HG02571 (cell line): ENCODE measurements at regions not wholly inside any gene's neighbourhood (a gene's known extent, or its start where the extent isn't known, plus 50 kb on each side); places are given as distances from the start of the nearest gene placed in this dataset.
A peak's percentile ranks its signal among the peaks of the same experiment; 100 is the strongest.
"Not testable (repeated sequence)": the region's sequence is repeated elsewhere in the genome, so short reads cannot be mapped to it uniquely, and the experiment has no call there.

Source experiments
- ATAC-seq: cut with Tn5 transposase; IDR thresholded peaks from one replicate; pipeline ENCODE4 v1.9.1; 2021; ENCODE audit warnings: mild to moderate bottlenecking, moderate library complexity; ENCODE audit not compliant: unreplicated experiment

DNA sequence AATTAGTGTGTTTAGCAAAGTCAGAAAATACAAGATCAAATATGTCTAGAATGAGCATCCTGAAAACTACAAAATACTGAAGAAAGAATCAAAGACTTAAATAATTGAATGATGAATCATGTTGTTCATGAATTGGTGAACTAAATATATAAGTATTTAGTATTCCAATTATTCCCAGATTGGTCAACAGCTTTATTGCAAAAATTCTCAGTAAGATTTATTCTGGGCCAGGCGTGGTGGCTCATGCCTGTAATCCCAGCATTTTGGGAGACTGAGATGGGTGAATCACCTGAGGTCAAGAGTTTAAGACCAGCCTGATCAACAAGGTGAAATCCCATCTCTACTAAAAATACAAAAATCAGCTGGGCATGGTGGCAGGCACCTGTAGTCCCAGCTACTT lies 250.0 kb upstream of the NECTIN3 start:
- no peak for ATAC-seq

GRCh38 chr3:110822971-110823370 lies 248.6 kb upstream of the NECTIN3 start:
- ATAC-seq, result no peak

DNA sequence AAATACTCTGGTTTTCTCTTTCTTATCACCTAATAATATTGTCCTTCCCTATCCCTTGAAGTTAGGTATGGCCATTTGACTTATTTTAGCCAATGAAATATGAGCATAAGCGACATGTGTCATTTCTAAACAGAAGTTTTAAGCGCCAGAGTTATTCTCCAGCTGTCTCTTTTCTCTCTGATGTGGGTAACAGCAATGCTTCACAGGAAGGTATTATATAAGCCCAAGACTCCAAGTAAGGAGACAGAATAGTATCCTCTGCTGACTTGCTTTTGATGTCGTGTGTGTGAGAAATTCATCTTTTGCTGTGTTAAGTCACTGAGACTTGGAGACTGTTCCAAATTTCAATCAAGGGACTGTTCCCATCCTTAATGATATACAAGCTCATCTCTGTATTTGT lies 224.6 kb upstream of the NECTIN3 start:
- no peak for ATAC-seq

GRCh38 chr3:110849064-110849463 lies 222.6 kb upstream of the NECTIN3 start:
- ATAC-seq, result no peak

- no peak for ATAC-seq
Measured at GRCh38 chr3:110851736-110852135, 219.9 kb upstream of the NECTIN3 start.

- no peak for ATAC-seq
Measured at GRCh38 chr3:110855207-110855606, 216.4 kb upstream of the NECTIN3 start.

DNA sequence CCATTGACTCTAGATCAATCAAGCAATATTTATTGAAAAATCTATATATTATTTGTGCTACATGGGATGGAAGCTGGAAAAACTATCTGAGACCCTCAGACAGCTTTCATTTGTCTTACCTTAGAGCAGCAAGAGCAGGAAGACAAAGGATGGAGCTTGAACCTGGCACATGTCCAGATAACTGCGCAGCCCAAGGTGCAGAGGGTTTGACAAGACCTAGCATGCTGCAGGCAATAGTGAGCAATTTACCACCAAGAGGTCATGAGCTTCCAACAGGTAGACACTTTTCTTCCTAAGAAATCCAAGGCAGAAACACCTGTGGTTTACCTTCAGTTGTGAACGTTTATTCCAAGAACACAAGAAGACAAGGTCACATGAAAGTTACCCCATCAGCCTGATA lies 214.7 kb upstream of the NECTIN3 start:
- no peak for ATAC-seq

DNA sequence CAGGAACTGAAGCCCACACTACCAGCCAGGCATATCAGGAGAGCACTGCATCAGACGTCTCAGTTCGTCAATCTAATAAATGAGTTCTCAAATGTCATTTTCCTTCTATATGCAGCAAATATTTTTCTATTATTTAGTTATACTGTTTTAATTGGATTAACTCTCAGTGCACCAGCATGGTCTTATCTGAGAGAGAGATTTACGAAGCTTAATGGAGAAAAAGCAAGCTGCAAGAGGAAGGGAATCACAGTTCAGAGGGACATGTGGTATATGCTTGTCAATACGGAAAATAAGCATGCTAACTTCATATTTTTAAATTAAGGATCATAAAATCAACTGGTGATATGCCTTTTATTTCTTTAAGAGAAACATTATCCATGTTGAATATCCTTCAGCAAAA lies 213.1 kb upstream of the NECTIN3 start:
- ATAC-seq, result no peak

DNA sequence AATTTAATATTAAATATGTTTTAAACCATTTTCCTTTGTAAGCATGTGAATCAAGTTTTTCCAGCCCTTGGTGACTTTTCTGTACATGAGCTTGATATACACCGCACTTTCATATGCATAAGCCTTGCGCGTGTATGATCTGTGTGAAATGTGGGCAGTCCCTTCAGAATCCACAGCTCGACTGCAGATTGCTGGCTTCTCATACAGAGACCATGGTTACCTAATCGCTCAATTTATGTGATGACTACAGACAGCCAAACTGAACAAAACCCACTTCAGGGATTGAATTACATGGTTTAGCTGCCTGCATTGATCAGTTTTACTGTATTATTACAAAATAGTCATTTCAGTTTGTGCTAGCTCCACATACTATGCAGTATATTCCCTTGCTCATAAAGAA lies 212.3 kb upstream of the NECTIN3 start:
- ATAC-seq, result no peak

DNA sequence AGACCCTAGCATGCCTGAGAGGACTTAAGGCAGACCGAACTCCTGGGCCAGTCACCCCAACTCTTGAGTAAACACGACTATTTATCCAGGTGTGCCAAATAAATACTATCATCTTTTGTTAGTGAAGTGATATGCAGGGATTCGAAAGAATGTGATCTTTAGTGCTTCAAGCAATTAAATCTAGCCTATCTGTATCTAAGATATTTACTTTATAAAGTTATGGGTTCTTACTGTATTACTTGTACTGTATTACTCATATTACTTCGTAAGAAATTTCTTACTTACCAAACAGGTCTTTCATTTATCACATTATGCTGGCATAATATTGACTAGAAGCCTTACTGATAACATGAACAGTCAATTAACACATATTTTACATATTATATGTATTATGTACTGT lies 211.6 kb upstream of the NECTIN3 start:
- no peak for ATAC-seq

- no peak for ATAC-seq
Measured at GRCh38 chr3:110865934-110866333, 205.7 kb upstream of the NECTIN3 start.

- no peak for ATAC-seq
Measured at GRCh38 chr3:110868106-110868505, 203.5 kb upstream of the NECTIN3 start.

DNA sequence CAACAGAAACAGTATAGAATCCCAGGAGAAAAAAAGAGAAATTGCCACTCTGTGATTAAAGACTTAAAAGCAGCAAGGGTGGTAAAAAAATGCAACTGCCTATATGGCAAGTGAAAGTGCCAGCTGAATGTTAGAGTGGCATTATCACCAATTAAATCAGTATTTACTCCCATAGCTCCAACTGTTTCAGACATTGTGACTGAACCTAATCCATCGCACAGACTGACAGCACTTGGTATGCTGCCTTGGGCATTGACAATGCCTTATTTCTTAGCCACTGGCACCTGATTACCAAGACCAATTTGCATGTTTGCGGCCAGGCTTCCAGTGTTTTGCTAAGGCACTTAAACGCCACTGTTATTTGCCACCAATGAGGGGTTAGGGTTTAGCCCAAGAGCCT lies 201.9 kb upstream of the NECTIN3 start:
- ATAC-seq, result no peak

DNA sequence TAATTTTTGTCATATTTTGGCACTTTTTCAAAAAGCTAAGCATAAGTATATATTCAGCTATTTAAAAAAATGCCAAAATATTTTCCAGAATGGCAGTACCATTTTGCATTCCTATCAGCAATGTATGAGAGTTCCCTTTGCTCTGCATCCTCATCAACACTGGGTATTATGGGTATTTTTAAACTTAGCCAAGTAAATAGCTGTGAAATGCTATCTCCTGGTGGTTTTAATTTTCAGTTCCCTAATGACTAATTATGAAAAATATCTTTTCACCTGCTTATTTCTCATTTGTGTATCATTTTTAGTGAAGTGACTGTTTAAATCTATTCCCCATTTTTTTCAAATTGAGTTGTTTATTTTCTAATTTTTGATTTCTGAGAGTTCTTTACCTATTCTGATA lies 199.7 kb upstream of the NECTIN3 start:
- no peak for ATAC-seq

DNA sequence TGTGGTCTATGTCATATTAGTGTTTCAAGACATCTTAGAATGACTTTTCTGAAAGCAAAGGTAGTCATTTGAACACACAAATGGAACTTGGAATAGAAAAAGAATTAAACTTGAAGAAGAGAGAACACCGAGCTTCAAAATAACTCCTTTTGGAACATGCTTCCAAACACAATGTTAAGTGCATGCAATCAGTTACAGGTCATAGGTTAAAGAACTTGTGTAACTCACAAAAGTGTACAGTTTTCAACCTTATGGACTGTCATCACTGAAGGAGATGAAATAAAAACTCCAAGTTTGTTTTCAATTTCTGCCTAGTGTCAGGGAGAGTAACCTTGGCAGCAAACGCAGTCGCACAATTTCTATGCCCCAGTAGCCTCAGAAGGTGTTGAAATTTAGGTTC lies 192.9 kb upstream of the NECTIN3 start:
- no peak for ATAC-seq

DNA sequence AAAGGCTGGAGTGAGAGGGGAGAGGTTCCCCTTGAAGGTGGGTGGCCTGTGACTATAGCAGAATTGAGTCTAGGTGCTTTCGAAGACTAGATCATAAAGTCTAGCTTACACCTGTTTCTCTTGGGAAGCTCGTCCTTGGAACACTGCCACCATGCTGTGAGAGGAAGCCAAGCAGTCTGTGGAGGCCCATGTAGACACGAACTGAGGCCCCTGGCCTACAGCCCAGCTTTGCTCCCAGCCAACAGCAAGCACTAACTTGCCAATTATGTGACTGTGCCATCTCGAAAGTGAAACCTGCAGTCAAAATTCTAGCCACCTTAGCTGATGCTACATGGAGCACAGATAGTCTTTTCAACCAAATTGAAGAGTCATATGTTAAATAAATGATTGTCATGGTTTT lies 190.5 kb upstream of the NECTIN3 start:
- ATAC-seq, result peak; percentile 86

DNA sequence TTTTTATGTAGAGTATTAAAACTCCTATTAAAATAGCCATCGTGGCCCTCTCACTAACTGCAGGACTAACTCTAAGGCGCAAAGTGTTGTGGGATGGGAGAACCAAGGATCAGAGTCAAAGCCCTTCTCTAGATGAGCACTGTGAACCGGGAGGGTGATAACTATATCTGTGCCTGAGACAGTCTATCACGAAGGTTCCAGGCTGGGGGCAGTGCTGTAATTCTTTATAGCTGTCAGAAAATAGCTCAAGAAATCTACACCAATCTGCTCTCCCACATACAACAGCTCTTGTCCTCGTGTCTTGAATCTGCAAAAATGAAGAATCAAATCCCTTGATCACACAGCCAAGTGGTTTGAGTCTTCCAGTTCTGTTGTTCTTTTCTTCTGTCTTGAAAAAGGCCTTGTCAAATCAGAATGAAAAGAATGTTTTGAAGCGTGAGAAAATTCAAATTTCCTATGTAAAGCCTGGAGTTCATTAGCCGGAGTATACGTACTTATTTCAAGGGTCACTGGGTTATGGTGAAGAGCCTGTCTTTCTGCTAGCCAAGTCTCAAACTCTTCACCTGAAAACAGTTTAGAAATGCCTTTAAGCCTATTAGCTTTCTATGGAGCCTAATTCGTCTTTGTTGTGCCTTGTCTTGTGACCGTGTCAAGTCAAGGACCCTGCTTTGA lies 185.3 kb upstream of the NECTIN3 start:
- no peak for ATAC-seq

GRCh38 chr3:110887176-110887575 lies 184.4 kb upstream of the NECTIN3 start:
- no peak for ATAC-seq

GRCh38 chr3:110888625-110889375 lies 182.8 kb upstream of the NECTIN3 start:
- not testable (repeated sequence) for ATAC-seq

- ATAC-seq, result not testable (repeated sequence)
Measured at GRCh38 chr3:110889376-110889699, 182.3 kb upstream of the NECTIN3 start.

GRCh38 chr3:110894574-110894973 lies 177.0 kb upstream of the NECTIN3 start:
- no peak for ATAC-seq

- ATAC-seq, result no peak
Measured at GRCh38 chr3:110895054-110895453, 176.6 kb upstream of the NECTIN3 start.

DNA sequence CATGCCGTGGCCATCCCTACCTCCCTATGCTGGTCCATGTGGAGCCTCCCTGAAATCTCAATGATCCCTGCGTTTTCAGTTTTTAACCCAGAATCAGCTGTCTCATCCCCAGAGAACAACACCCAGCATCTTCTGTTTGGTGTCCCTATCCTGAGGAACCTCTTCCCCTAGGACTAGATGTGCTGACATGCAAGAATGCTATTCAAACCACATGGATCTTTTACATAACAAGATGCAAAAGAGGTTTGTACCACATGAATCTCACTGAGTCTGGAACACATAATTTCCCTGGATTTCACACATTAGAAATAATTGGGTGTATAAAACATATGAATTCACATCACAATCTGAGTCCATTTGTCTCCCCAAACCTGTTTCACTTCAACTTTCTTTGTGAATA lies 174.6 kb upstream of the NECTIN3 start:
- no peak for ATAC-seq
